ENCODE measurements at regions not wholly inside any gene's neighbourhood (a gene's known extent, or its start where the extent isn't known, plus 50 kb on each side); places are given as distances from the start of the nearest gene placed in this dataset.
A peak's percentile ranks its signal among the peaks of the same experiment; 100 is the strongest.

DNA sequence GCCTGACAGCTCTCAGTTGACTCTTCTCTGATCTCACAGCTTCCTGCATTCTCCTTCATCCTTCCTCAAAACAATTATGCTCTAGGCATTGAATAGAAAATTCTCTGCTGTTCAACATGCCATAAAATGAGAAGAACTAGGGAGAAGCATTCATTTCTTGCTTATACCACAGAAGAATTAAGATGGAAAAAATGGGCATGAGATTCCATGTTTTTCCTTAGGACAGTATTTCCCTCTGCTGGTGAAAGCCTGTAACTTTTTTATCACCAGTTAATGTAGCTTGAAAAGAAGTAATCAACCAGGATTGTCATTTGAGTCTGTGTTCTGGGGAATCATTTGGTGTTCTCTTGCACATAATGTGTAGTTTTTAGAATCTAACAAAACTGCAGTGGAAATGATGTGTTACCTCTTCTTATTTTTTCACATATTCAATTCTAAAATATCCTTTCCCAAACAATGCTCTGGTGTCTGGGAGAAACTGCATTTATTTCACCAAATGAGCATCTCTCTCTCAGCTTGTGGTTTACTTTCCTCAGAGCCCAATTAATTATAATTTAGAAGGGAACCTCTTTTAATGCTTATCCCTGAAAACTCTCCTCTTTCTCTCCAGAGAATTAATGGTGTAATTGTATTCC, 92.8 kb upstream of the DCBLD2 start:
- DNase-seq: peak in 1 of 2 experiments; percentile 63
- Histone ChIP-seq H3K27ac (no peak overlapping the region), H3K4me3 (no peak overlapping the region), H3K4me1 (no peaks in the 10 kb centered on the region), H3K36me3 (no peaks in the 10 kb centered on the region), H3K9me3 (replicated peaks) (no peaks in the 10 kb centered on the region), H3K27me3 (no peaks in the 10 kb centered on the region)

DNA sequence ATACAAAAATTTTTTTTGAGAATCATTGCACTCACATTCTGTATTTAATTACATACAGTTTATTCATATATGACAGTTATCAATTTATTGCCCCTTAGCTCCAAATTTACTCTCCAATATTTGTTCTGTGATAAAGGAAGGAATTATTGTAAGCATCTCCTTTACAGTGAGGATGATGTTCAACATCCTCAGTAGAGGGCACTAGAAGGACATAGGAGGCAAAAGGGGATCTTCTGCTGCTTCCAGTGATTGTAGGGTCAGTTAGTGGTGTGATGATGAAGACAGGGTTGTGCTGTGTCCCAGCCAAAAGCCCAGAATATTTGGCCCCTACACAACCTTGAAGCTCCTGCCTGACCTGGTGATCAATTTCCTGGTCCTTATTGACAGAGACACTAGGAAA, 89.9 kb upstream of the DCBLD2 start:
- DNase-seq: no peak
- no peaks in the 10 kb centered on the region for H3K27me3 ChIP-seq
- no peaks in the 10 kb centered on the region for H3K9me3 ChIP-seq (replicated peaks)
- H3K4me1 ChIP-seq: peaks cover 3% of the 10 kb centered on the region; the same call in 1 of the 2 replicates
- no peak overlapping the region for H3K4me3 ChIP-seq
- H3K36me3 ChIP-seq: no peaks in the 10 kb centered on the region
- H3K27ac ChIP-seq: no peak overlapping the region

DNA sequence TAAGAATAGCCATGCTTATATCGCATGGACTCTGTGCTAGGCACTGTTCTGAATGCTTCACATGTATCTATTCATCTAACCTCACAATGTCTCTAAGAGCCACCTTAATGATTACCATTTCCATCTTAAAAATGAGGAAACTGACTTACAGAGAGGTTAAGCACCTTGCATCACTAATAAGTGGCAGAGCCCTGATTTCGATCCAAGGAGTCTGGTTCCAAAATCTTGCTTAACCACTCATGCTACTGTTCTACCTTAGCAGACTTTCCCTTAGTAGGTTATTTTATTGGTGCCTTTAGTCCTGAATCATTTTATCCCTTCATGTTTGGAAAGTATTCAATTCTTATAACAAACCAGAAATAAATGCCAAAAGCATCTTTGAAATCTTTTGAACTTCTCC, 89.2 kb upstream of the DCBLD2 start:
- DNase-seq: no peak
- H3K27ac ChIP-seq: no peak overlapping the region
- no peaks in the 10 kb centered on the region for H3K27me3 ChIP-seq
- H3K4me1 ChIP-seq: peaks cover 9% of the 10 kb centered on the region
- H3K4me3 ChIP-seq: no peak overlapping the region
- H3K9me3 ChIP-seq (replicated peaks): no peaks in the 10 kb centered on the region
- no peaks in the 10 kb centered on the region for H3K36me3 ChIP-seq

DNA sequence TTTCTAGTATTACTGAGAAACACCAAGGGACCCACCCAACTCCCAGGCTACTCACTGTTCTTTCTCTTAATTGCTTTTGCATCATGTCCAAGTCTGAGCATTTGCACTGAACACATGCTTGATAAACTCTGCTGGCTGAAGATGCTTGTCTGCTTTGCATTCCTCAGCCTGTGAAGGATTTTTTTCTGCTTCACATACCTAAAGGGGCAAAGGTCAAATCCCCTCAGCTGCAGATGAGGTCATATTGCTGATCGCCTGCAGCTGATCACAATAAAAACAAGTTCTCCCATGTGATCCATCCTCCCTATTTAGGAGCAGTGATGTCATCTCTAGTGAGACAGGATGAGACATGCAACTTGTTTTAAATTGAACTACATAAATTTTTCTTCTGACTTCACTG, 84.6 kb upstream of the DCBLD2 start:
- H3K27ac ChIP-seq: no peak overlapping the region; the same call in 1 of the 2 replicates

DNA sequence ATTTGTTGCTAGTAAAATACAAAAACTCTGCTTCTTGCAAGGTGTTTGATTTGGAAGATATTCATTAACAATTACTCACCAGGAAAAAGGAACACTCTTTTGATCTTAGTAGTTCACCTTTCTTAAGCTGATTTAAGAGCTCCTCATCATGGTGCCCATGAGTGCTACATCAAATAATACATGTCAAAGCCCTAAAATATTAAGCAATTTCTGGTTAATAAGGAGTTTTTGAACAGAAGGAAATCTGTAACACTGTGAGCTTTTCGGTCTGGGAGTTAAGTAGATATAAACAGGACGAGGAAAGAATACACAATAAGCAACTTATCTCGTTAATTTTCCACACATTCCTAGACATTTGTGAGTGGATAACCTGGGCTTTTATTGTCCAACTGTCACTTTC, 83.9 kb upstream of the DCBLD2 start:
- H3K4me3 ChIP-seq: no peak overlapping the region
- no peak for DNase-seq
- no peaks in the 10 kb centered on the region for H3K9me3 ChIP-seq (replicated peaks)
- H3K27me3 ChIP-seq: no peaks in the 10 kb centered on the region
- no peaks in the 10 kb centered on the region for H3K36me3 ChIP-seq
- peaks cover 20% of the 10 kb centered on the region for H3K4me1 ChIP-seq
- H3K27ac ChIP-seq: no peak overlapping the region; the same call in 1 of the 2 replicates

More for the DNA sequence above, 84.6 kb upstream of the DCBLD2 start:
- no peaks in the 10 kb centered on the region for H3K36me3 ChIP-seq
- peak; percentile 66 for DNase-seq
- peaks cover 20% of the 10 kb centered on the region for H3K4me1 ChIP-seq
- no peaks in the 10 kb centered on the region for H3K9me3 ChIP-seq (replicated peaks)
- no peak overlapping the region for H3K4me3 ChIP-seq
- H3K27me3 ChIP-seq: no peaks in the 10 kb centered on the region

DNA sequence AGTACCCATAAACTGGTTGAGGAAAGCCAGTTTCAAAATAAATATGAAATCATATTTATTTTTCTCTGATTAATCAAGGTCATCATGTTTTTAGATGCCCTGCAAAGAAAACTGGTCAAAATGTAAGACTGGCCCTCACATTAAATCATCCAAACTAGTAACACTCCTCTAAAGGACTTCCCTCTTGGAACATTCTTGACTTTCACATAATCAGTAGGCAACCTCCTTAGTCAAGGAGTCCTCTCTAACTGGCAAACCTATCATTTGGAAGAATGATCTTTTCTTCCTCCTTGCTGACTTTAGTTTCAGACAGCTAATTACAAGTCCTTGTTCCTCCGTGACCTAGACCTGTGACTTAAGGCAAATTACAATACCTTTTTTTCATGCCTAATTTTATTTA, 82.5 kb upstream of the DCBLD2 start:
- no peak for DNase-seq
- Histone ChIP-seq H3K9me3 (replicated peaks) (no peaks in the 10 kb centered on the region), H3K4me3 (no peak overlapping the region), H3K36me3 (no peaks in the 10 kb centered on the region), H3K27me3 (no peaks in the 10 kb centered on the region), H3K27ac (no peak overlapping the region), H3K4me1 (peaks cover 20% of the 10 kb centered on the region)

DNA sequence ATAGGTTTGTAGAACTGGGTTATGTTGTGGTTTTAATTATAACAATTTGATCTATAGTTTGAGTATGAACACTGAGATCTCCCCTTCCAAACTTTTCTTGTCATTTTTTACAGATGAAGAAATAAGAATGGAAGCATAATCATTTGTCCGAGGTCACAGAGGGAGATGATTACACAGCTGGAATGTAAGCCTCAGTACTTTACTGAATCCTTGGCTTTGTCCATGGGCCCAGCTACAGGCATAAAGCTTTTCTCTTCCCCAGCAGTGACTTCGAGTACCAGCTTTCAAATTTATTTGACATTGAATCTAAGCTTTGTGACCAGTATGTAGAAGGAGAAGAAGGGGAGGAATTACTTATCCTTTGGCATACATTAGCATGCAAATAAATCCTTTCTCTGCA, 80.9 kb upstream of the DCBLD2 start:
- no peaks in the 10 kb centered on the region for H3K9me3 ChIP-seq (replicated peaks)
- DNase-seq: no peak
- peaks cover 20% of the 10 kb centered on the region for H3K4me1 ChIP-seq

DNA sequence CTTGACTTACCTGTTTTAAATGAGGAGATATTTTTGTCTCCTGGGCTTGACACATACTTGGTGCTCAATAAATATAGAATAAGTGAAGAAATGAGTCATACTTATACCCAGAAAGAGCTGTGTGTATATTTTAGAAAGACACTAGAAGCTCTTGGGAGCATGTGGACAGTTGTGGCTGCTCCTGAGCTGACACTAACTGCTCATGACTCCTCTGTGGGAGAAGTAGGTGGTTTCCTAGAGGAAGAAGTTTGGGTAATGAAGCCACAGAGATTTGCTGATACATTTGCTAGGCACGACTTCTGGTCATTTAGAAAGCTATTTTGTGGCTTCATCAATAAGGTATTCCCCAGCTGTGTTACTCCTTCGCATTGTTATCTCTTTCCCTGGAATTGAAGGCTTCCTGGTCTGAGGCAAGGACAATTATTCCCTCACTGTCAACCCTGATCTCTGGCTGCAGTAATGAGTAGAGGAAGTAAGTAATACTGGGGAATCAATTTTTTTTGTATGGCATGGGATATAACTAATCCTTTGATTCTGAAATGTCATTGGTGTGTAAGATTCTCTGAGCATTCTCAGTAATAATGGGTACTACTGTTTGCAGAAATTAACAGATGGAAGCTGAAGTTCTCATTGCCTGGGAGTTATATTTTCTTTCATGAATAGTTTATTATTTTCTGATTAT, 79.6 kb upstream of the DCBLD2 start:
- peaks cover 13% of the 10 kb centered on the region for H3K4me1 ChIP-seq
- H3K4me3 ChIP-seq: no peak overlapping the region
- no peak overlapping the region for H3K27ac ChIP-seq
- no peak for DNase-seq
- no peaks in the 10 kb centered on the region for H3K36me3 ChIP-seq
- no peaks in the 10 kb centered on the region for H3K9me3 ChIP-seq (replicated peaks)
- no peaks in the 10 kb centered on the region for H3K27me3 ChIP-seq

More for the DNA sequence above, 80.9 kb upstream of the DCBLD2 start:
- H3K27me3 ChIP-seq: no peaks in the 10 kb centered on the region
- no peak overlapping the region for H3K4me3 ChIP-seq
- H3K27ac ChIP-seq: no peak overlapping the region
- H3K36me3 ChIP-seq: no peaks in the 10 kb centered on the region

DNA sequence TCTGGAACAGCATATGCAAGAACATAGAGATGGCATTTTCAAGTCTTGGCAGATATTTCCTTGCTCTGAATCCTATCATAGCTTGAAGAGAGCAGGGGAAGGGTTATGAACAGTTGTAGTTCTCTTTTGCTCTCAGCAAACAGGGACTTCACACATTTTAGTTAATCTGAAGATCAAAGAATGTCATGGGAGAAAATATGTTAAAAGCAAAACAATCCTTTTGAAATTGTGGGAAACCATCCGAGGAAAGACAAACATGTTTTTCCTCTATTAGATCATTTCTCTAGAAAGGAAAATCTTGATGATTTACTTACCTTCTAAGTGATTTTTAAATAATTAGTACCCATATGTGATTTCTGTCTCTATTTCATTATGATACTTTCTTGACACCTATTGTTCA, 77.8 kb upstream of the DCBLD2 start:
- no peak for DNase-seq
- H3K27me3 ChIP-seq: no peaks in the 10 kb centered on the region
- no peaks in the 10 kb centered on the region for H3K36me3 ChIP-seq
- H3K9me3 ChIP-seq (replicated peaks): no peaks in the 10 kb centered on the region
- no peak overlapping the region for H3K27ac ChIP-seq
- no peak overlapping the region for H3K4me3 ChIP-seq
- no peaks in the 10 kb centered on the region; the same call in 1 of the 2 replicates for H3K4me1 ChIP-seq

DNA sequence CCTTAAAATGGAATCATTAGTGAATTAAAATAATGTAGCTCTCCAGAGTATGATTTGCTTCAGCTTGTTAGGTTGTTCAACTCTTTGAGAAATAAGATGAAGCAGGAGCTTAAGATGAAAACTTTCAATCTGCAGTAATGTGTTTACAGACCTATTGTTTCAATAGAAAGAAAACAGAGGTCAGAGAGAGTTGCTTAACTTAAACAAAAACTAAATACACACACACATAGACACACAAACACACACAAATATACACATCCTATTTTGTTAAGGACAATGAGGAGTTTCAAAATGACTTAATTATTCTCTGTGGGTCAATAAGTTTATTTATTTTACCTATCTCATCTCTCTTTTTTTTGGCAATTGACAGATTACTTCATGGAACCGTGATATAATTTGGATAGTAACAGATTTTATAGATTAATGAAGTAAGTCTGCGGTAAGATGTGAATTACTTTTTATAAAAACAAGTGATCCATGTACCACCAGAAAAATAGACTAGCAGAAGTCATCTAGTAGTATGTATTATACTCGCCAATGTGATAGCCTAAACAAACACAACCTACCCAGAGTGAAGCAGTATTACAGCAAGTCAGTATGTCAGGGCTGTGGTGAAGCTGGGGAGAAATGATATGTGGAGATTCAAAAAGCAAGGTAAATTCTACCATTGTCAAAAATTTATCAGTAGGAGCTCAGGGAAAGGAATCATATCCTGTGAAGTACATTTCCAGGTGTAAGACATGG, 76.7 kb upstream of the DCBLD2 start:
- Histone ChIP-seq H3K9me3 (replicated peaks) (no peaks in the 10 kb centered on the region), H3K27me3 (no peaks in the 10 kb centered on the region), H3K4me1 (no peaks in the 10 kb centered on the region; the same call in 1 of the 2 replicates), H3K36me3 (no peaks in the 10 kb centered on the region), H3K27ac (no peak overlapping the region; the same call in 1 of the 2 replicates), H3K4me3 (no peak overlapping the region)
- no peak for DNase-seq

DNA sequence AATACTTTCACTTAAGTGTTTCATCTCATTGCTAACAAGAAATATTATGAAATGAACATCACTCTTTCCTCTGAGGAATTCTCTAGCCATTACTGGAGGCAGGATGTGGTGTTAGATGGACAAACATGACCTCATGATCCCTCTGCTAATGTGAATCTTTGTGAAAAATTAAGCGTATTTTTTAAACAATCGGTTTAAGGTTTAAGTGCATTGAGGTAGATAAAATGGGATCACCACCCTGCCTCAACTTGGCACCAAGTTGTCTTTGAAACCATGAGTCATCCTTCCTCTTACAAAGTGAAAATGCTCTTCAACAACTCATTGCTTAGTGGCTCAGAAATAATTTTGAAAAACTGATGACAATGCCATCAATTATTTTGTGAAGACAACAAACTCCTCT, 76.0 kb upstream of the DCBLD2 start:
- peak; percentile 18 to 58 for DNase-seq
- Histone ChIP-seq H3K27me3 (no peaks in the 10 kb centered on the region), H3K4me3 (no peak overlapping the region), H3K9me3 (replicated peaks) (no peaks in the 10 kb centered on the region), H3K4me1 (no peaks in the 10 kb centered on the region; the same call in 1 of the 2 replicates), H3K36me3 (no peaks in the 10 kb centered on the region), H3K27ac (peak overlapping the region; percentile 16; the same call in 1 of the 2 replicates)

DNA sequence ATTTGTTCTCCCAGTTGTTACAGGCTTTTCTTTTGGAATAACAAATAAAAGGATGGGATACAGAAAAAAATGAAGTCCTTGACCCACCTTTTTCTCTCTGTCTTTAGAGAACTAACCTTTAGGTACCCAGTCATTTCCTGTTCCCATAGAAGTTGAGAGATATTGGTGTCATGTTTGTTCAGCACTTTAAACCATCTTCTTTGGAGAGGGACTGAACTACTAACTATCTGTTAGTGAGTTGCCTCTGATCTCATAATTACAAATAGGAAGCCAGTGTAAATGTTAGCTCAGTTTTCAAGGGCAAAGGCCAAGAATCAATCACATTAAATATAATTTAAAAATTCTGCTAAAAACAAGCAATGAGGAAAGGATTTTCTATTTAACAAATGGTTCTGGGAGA, 72.9 kb upstream of the DCBLD2 start:
- Histone ChIP-seq H3K27ac (no peak overlapping the region), H3K9me3 (replicated peaks) (no peaks in the 10 kb centered on the region), H3K27me3 (no peaks in the 10 kb centered on the region), H3K4me3 (no peak overlapping the region), H3K4me1 (peaks cover 5% of the 10 kb centered on the region; the same call in 1 of the 2 replicates), H3K36me3 (no peaks in the 10 kb centered on the region)
- DNase-seq: no peak

DNA sequence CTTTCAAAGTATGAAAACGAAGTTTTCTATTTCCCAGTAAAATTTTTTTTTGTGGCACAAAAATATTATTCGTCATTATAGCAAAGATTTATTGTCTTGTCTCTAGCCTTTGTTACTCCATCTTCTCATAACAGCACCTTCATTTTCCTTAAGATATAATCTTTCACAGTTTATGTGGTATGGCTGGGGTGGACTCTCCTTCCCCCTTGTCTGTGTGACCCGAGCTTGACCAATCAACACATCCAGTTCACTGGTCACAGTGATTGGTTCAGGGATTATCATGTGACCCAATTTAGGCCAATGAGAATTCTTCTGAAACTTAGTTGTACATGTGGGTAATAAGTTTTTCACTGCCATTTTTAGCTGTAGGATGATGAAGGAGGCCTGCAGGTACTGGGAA, 71.2 kb upstream of the DCBLD2 start:
- Histone ChIP-seq H3K36me3 (no peaks in the 10 kb centered on the region), H3K9me3 (replicated peaks) (no peaks in the 10 kb centered on the region), H3K4me1 (peaks cover 5% of the 10 kb centered on the region; the same call in 1 of the 2 replicates), H3K27ac (no peak overlapping the region), H3K27me3 (no peaks in the 10 kb centered on the region), H3K4me3 (no peak overlapping the region)
- no peak for DNase-seq

DNA sequence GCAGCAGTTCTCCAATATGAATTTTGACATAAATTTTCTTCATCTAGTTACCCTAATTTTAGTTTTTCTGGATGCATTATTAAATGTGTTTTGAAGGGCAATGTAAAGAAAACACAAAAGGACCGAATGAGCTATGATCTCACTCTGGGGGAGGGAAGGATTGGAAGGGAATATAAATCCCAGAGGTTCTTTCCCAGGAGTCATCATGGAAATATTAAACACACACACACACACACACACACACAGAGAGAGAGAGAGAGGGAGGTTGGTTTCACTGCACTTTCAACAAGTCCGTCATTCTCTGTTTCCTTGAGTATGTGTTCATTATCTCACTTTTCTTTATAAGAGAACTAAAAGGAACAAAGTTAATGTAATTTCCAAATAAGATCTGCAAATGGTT, 70.7 kb upstream of the DCBLD2 start:
- no peak overlapping the region for H3K27ac ChIP-seq
- H3K9me3 ChIP-seq (replicated peaks): no peaks in the 10 kb centered on the region
- no peaks in the 10 kb centered on the region for H3K27me3 ChIP-seq
- H3K4me3 ChIP-seq: no peak overlapping the region
- peaks cover 5% of the 10 kb centered on the region; the same call in 1 of the 2 replicates for H3K4me1 ChIP-seq
- DNase-seq: no peak
- H3K36me3 ChIP-seq: no peaks in the 10 kb centered on the region

DNA sequence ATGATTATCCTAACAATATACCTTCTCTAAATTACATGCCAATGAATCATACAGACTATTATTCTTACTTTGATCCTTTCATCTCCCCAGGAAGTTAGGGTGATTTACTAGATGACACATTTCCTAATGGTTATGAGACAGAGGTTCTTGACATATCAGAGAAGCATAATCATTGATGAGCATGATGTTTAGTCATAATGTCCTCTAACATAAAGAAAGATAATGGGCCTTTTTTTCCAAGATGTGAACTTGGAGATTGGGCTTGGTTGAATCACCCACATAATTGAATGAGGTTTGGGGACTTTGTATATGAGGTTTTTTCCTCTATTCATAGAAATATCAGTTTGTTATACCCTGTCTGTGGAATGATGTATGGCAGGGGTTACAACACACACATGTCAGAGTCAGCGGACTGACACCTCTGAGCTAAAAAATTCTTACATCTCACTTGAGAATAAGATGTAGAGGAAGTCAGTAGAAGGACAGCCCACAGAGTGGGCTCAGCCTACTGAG, 69.7 kb upstream of the DCBLD2 start:
- no peaks in the 10 kb centered on the region for H3K9me3 ChIP-seq (replicated peaks)
- peaks cover 5% of the 10 kb centered on the region; the same call in 1 of the 2 replicates for H3K4me1 ChIP-seq
- no peak overlapping the region for H3K27ac ChIP-seq
- no peaks in the 10 kb centered on the region for H3K36me3 ChIP-seq
- no peak overlapping the region for H3K4me3 ChIP-seq
- H3K27me3 ChIP-seq: no peaks in the 10 kb centered on the region
- no peak for DNase-seq

All from SJCRH30 (cell line).